HG02885 (cell line): ENCODE measurements at regions not wholly inside any gene's neighbourhood (a gene's known extent, or its start where the extent isn't known, plus 50 kb on each side); places are given as distances from the start of the nearest gene placed in this dataset.
"Not testable (repeated sequence)": the region's sequence is repeated elsewhere in the genome, so short reads cannot be mapped to it uniquely, and the experiment has no call there.

Experiments
- ATAC-seq: cut with Tn5 transposase; IDR thresholded peaks from one replicate; pipeline ENCODE4 v1.9.1; 2021; ENCODE audit warnings: mild to moderate bottlenecking; ENCODE audit not compliant: unreplicated experiment, poor library complexity

- ATAC-seq, result not testable (repeated sequence)
Observed at GRCh38 chr7:29690510-29690909, 115.8 kb upstream of the WIPF3 start.

GRCh38 chr7:29696402-29696801 lies 109.9 kb upstream of the WIPF3 start:
- not testable (repeated sequence) for ATAC-seq

- not testable (repeated sequence) for ATAC-seq
Observed at GRCh38 chr7:29699723-29700122, 106.6 kb upstream of the WIPF3 start.

- ATAC-seq, result not testable (repeated sequence)
Observed at GRCh38 chr7:29701540-29701939, 104.8 kb upstream of the WIPF3 start.

- not testable (repeated sequence) for ATAC-seq
Observed at GRCh38 chr7:29703830-29704229, 102.5 kb upstream of the WIPF3 start.

GRCh38 chr7:29709002-29709401 lies 97.3 kb upstream of the WIPF3 start:
- ATAC-seq, result not testable (repeated sequence)

GRCh38 chr7:29723127-29723526 lies 83.2 kb upstream of the WIPF3 start:
- ATAC-seq, result not testable (repeated sequence)

- ATAC-seq, result no peak
Observed at GRCh38 chr7:29723599-29723998, 82.7 kb upstream of the WIPF3 start.

GRCh38 chr7:29729534-29730165 lies 76.7 kb upstream of the WIPF3 start:
- ATAC-seq, result not testable (repeated sequence)

GRCh38 chr7:29734246-29734731 lies 72.0 kb upstream of the WIPF3 start:
- no peak for ATAC-seq

- ATAC-seq, result not testable (repeated sequence)
Observed at GRCh38 chr7:29747645-29748245, 58.6 kb upstream of the WIPF3 start.

- no peak for ATAC-seq
Observed at GRCh38 chr7:29748286-29749099, 57.8 kb upstream of the WIPF3 start.

- ATAC-seq, result no peak
Observed at GRCh38 chr7:29749701-29750321, 56.5 kb upstream of the WIPF3 start.

GRCh38 chr7:29750373-29750940 lies 55.9 kb upstream of the WIPF3 start:
- not testable (repeated sequence) for ATAC-seq

GRCh38 chr7:29751012-29751411 lies 55.3 kb upstream of the WIPF3 start:
- not testable (repeated sequence) for ATAC-seq

GRCh38 chr7:29754874-29755490 lies 51.3 kb upstream of the WIPF3 start:
- ATAC-seq, result no peak
